MM.1S (cell line): ENCODE measurements at regions not wholly inside any gene's neighbourhood (a gene's known extent, or its start where the extent isn't known, plus 50 kb on each side); places are given as distances from the start of the nearest gene placed in this dataset.

Experiments used
- CTCF ChIP-seq: fragments of 300-600 bp; sonication (generic); IDR thresholded peaks from 2 replicates; pipeline ENCODE4 v1.5.1; 2016; ENCODE audit warnings: antibody characterized with exemption, low read length, mixed read lengths
- EZH2 ChIP-seq: fragments of 300-600 bp; sonication (generic); optimal IDR thresholded peaks from 2 replicates; pipeline ENCODE3; 2017; ENCODE audit warnings: low read depth, mild to moderate bottlenecking, antibody characterized with exemption, low read length, mixed read lengths

- TF ChIP-seq CTCF (no peak), EZH2 (no peak)
Measured at GRCh38 chr14:71237556-71237955, 330.3 kb downstream of the PCNX1 start.
